IMR-90 (cell line): ENCODE measurements at regions not wholly inside any gene's neighbourhood (a gene's known extent, or its start where the extent isn't known, plus 50 kb on each side); places are given as distances from the start of the nearest gene placed in this dataset.

Source experiments
- ATAC-seq: fragments of 200-7000 bp; cut with Tn5 transposase; 2 replicates; pipeline ENCODE4 v1.9.1; 2020; ENCODE audit warnings: low read depth, mild to moderate bottlenecking, moderate library complexity
- BruUV-seq: library from RNA; stranded (reverse); fragments of 400-500 nt; replicated peaks from 2 replicates; lab custom pipeline; 2021; lab: Mats Ljungman, UMichigan
- CTCF ChIA-PET: fragments of 300-600 bp; formaldehyde crosslinking; extraction: SDS; loops from one replicate; lab custom pipeline; 2021; ENCODE audit warnings: antibody characterized with exemption; lab: Yijun Ruan, JAX
- POLR2A ChIA-PET: fragments of 300-600 bp; sonication (Branson Sonifier 250); formaldehyde crosslinking; loops from one replicate; lab custom pipeline; 2022; ENCODE audit warnings: antibody characterized with exemption; ENCODE audit not compliant: unreplicated experiment; lab: Charles Lee
- DNase-seq: peaks from one replicate; pipeline ENCODE4 v3.0.0; 2013
- H2AFZ ChIP-seq: replicated peaks from 2 replicates; pipeline ENCODE3; 2013; ENCODE audit warnings: low read length, mild to moderate bottlenecking; ENCODE audit not compliant: poor library complexity
- H2AK5ac ChIP-seq: 2 replicates; pipeline ENCODE4 v1.6.1; 2013; ENCODE audit warnings: low read depth, low read length, inconsistent platforms
- H2AK9ac ChIP-seq: replicated peaks from 2 replicates; pipeline ENCODE3; 2013; ENCODE audit warnings: mild to moderate bottlenecking, low read depth, low read length, moderate library complexity; ENCODE audit not compliant: poor library complexity
- H2BK120ac ChIP-seq: 2 replicates; pipeline ENCODE4 v1.6.1; 2013; ENCODE audit warnings: low read depth, low read length, inconsistent platforms
- H2BK15ac ChIP-seq: 3 replicates; pipeline ENCODE4 v1.6.1; 2013; ENCODE audit warnings: low read depth, low read length, inconsistent platforms
- H2BK20ac ChIP-seq: 2 replicates; pipeline ENCODE4 v1.6.1; 2013; ENCODE audit warnings: low read depth, mild to moderate bottlenecking, inconsistent platforms, low read length, moderate library complexity
- H2BK5ac ChIP-seq: 2 replicates; pipeline ENCODE4 v1.6.1; 2013; ENCODE audit warnings: mild to moderate bottlenecking, low read depth, low read length, inconsistent platforms; ENCODE audit not compliant: poor library complexity, severe bottlenecking
- H3K14ac ChIP-seq: replicated peaks from 2 replicates; pipeline ENCODE4 v1.6.1; 2013; ENCODE audit warnings: low read depth, low read length, inconsistent platforms
- H3K18ac ChIP-seq: 2 replicates; pipeline ENCODE4 v1.6.1; 2013; ENCODE audit warnings: low read depth, low read length, control low read depth
- H3K23ac ChIP-seq: 2 replicates; pipeline ENCODE4 v1.6.1; 2013; ENCODE audit warnings: low read depth, low read length, inconsistent platforms
- H3K27ac ChIP-seq: 2 replicates; pipeline ENCODE4 v1.5.1; 2013; ENCODE audit warnings: mild to moderate bottlenecking, control low read depth, low read length; ENCODE audit not compliant: insufficient read depth
- H3K27me3 ChIP-seq: 2 replicates; pipeline ENCODE4 v1.6.1; 2013; ENCODE audit warnings: low read length; ENCODE audit not compliant: control insufficient read depth, insufficient read depth
- H3K36me3 ChIP-seq: 2 replicates; pipeline ENCODE4 v1.6.1; 2013; ENCODE audit warnings: low read length, mixed read lengths; ENCODE audit not compliant: control insufficient read depth, insufficient read depth
- H3K4ac ChIP-seq: 2 replicates; pipeline ENCODE4 v1.6.1; 2013; ENCODE audit warnings: low read depth, low read length, inconsistent platforms
- H3K4me1 ChIP-seq: 2 replicates; pipeline ENCODE4 v1.6.1; 2013; ENCODE audit warnings: low read length, mixed read lengths; ENCODE audit not compliant: control insufficient read depth, insufficient read depth
- H3K4me2 ChIP-seq: 2 replicates; pipeline ENCODE4 v1.6.1; 2013; ENCODE audit warnings: low read depth, mild to moderate bottlenecking, control low read depth, low read length, moderate library complexity
- H3K4me3 ChIP-seq: 2 replicates; pipeline ENCODE4 v1.5.1; 2013; ENCODE audit warnings: low read depth, mild to moderate bottlenecking, control low read depth, low read length, moderate library complexity; ENCODE audit not compliant: insufficient read depth
- H3K56ac ChIP-seq: 2 replicates; pipeline ENCODE4 v1.6.1; 2013; ENCODE audit warnings: low read length, inconsistent platforms; ENCODE audit not compliant: insufficient read depth; ENCODE audit errors: extremely low read depth
- H3K79me1 ChIP-seq, 2 experiments: 2 replicates each; pipeline ENCODE4 v1.6.1; 2013; ENCODE audit warnings: low read length in 2 of 2, inconsistent platforms in 1 of 2, low read depth in 1 of 2
- H3K9ac ChIP-seq: 2 replicates; pipeline ENCODE4 v1.6.1; 2013; ENCODE audit warnings: low read depth, low read length, control low read depth
- H3K9me1 ChIP-seq: 2 replicates; pipeline ENCODE4 v1.6.1; 2013; ENCODE audit warnings: low read length, inconsistent platforms; ENCODE audit not compliant: insufficient read depth
- H3K9me3 ChIP-seq: 2 replicates; pipeline ENCODE4 v1.6.1; 2013; ENCODE audit warnings: low read length; ENCODE audit not compliant: control insufficient read depth, insufficient read depth
- H4K20me1 ChIP-seq: 2 replicates; pipeline ENCODE4 v1.6.1; 2013; ENCODE audit warnings: low read length, inconsistent platforms; ENCODE audit not compliant: insufficient read depth
- H4K5ac ChIP-seq: 2 replicates; pipeline ENCODE4 v1.6.1; 2013; ENCODE audit warnings: mild to moderate bottlenecking, low read depth, low read length, control low read depth
- H4K8ac ChIP-seq, 2 experiments: 2 replicates each; pipeline ENCODE4 v1.6.1; 2013; ENCODE audit warnings: low read depth in 2 of 2, low read length in 2 of 2, control low read depth in 1 of 2, inconsistent platforms in 1 of 2
- H4K91ac ChIP-seq: 2 replicates; pipeline ENCODE4 v1.6.1; 2013; ENCODE audit warnings: low read depth, low read length, inconsistent platforms; ENCODE audit not compliant: insufficient read depth
- BHLHE40 ChIP-seq: fragments of 150-350 bp; IDR thresholded peaks from 2 replicates; pipeline ENCODE4 v1.6.1; 2016; ENCODE audit warnings: mild to moderate bottlenecking, low read depth, low read length
- CTCF ChIP-seq: conservative IDR thresholded peaks from 2 replicates; pipeline ENCODE4 v1.5.1; 2012; ENCODE audit warnings: mild to moderate bottlenecking, low read depth, low read length, improper control_type of control experiment
- ELK1 ChIP-seq: fragments of 150-350 bp; IDR thresholded peaks from 2 replicates; pipeline ENCODE4 v1.6.1; 2016; ENCODE audit warnings: low read depth, mild to moderate bottlenecking, low read length, moderate library complexity, borderline replicate concordance
- FOS ChIP-seq: fragments of 150-350 bp; IDR thresholded peaks from 2 replicates; pipeline ENCODE4 v1.6.1; 2016; ENCODE audit warnings: low read depth, low read length
- MXI1 ChIP-seq: IDR thresholded peaks from 2 replicates; pipeline ENCODE4 v1.6.1; 2012; ENCODE audit warnings: low read depth, mild to moderate bottlenecking, low read length, moderate library complexity, borderline replicate concordance
- POLR2A ChIP-seq: IDR thresholded peaks from 2 replicates; pipeline ENCODE4 v1.6.1; 2012; ENCODE audit warnings: mild to moderate bottlenecking, low read depth, low read length
- SMC3 ChIP-seq: fragments of 150-350 bp; IDR thresholded peaks from 2 replicates; pipeline ENCODE4 v1.6.1; 2016; ENCODE audit warnings: low read depth, mild to moderate bottlenecking, antibody characterized with exemption, low read length, moderate library complexity
- USF2 ChIP-seq: fragments of 150-350 bp; IDR thresholded peaks from 2 replicates; pipeline ENCODE4 v1.6.1; 2017; ENCODE audit warnings: mild to moderate bottlenecking, antibody characterized with exemption, low read length, low read depth
- WGBS, 2 experiments: methylation state at CpG; one replicate each; pipeline versions ENCODE4 v1.1.5 to v1.1.7; 2013; ENCODE audit warnings: missing lambda C conversion rate in 2 of 2; ENCODE audit not compliant: insufficient read length in 1 of 2; ENCODE audit errors: extremely low coverage in 2 of 2; 5-methylcytosine and 5-hydroxymethylcytosine counted together
- dilution Hi-C: fragments of 300-500 bp; cut with HindIII; formaldehyde crosslinking; loops from one replicate; pipeline ENCODE4 v1.14.3; 2018; ENCODE audit warnings: low sequenced_read_pairs; ENCODE audit not compliant: unreplicated experiment
- in situ Hi-C: fragments of 300-500 bp; cut with MboI; formaldehyde crosslinking; loops from 3 replicates; pipeline ENCODE4 v1.14.3; 2019; ENCODE audit warnings: low sequenced_read_pairs, inconsistent platforms, mixed read lengths
- intact Hi-C: fragments of 100-400 bp; cut with micrococcal nuclease; formaldehyde crosslinking; loops from 2 replicates; pipeline ENCODE4 v1.10.0; 2022

GRCh38 chr16:54526087-54526486 lies 239.5 kb upstream of the IRX3 start:
- Histone ChIP-seq H2AK5ac (no peak overlapping the region), H2BK5ac (no peak overlapping the region), H3K56ac (no peak overlapping the region), H3K4ac (no peak overlapping the region), H4K91ac (no peak overlapping the region), H3K14ac (no peak overlapping the region), H3K27me3 (no peaks in the 10 kb centered on the region), H3K4me2 (no peak overlapping the region), H2BK120ac (no peak overlapping the region), H3K36me3 (no peaks in the 10 kb centered on the region), H3K4me1 (no peaks in the 10 kb centered on the region), H2AK9ac (no peak overlapping the region), H2BK15ac (no peak overlapping the region), H3K9me1 (no peaks in the 10 kb centered on the region), H3K27ac (no peak overlapping the region), H4K8ac (no peak overlapping the region), H3K9me3 (peaks cover 5% of the 10 kb centered on the region; the same call in 1 of the 2 replicates), H3K18ac (no peak overlapping the region), H3K23ac (no peak overlapping the region), H2AFZ (no peak overlapping the region), H3K9ac (no peak overlapping the region), H3K79me1 (no peaks in the 10 kb centered on the region), H3K4me3 (no peak overlapping the region), H4K20me1 (no peaks in the 10 kb centered on the region), H4K5ac (no peak overlapping the region), H2BK20ac (no peak overlapping the region)
- CTCF ChIA-PET: no interaction called here
- 0% methylated on average over 1 of the region's 1 CpG; no CpG with 5 or more reads in 1 of the 2 experiments for WGBS, 2 experiments
- ATAC-seq: no peak
- DNase-seq: no peak
- POLR2A ChIA-PET: no interaction called here
- BruUV-seq: no TSS peak
- in situ Hi-C loops: no loop called here
- intact Hi-C loops: no loop called here
- dilution Hi-C loops: no loop called here
- TF ChIP-seq CTCF (no peak), FOS (no peak), USF2 (no peak), POLR2A (no peak), SMC3 (no peak), ELK1 (no peak), MXI1 (no peak), BHLHE40 (no peak)
